Transverse colon (tissue), 4 donors: ENCODE measurements at regions not wholly inside any gene's neighbourhood (a gene's known extent, or its start where the extent isn't known, plus 50 kb on each side); places are given as distances from the start of the nearest gene placed in this dataset.

ENCODE experiments used
- CTCF ChIP-seq, 5 experiments: fragments of 200-600 bp in 3 of 5; fragments of 450-650 bp in 2 of 5; sonication (generic) in 3 of 5; IDR thresholded peaks; 1 replicate in 2 of 5; 2 replicates in 3 of 5; pipeline ENCODE4 v1.5.1; 2016 to 2017; ENCODE audit warnings: antibody characterized with exemption in 5 of 5, inconsistent platforms in 3 of 5, mild to moderate bottlenecking in 2 of 5, moderate library complexity in 1 of 5
- EP300 ChIP-seq: sonication (generic); formaldehyde crosslinking; IDR thresholded peaks from one replicate; pipeline ENCODE4 v1.6.1; 2017; ENCODE audit warnings: antibody characterized with exemption, low read depth
- POLR2A ChIP-seq: fragments of 450-650 bp; IDR thresholded peaks from one replicate; pipeline ENCODE4 v1.6.1; 2016; ENCODE audit warnings: antibody characterized with exemption, mild to moderate bottlenecking, moderate library complexity
- POLR2AphosphoS5 ChIP-seq, 3 donors: sonication (generic); formaldehyde crosslinking; IDR thresholded peaks; one replicate each; pipeline ENCODE4 v1.6.1; 2016; ENCODE audit warnings: antibody characterized with exemption in 3 of 3

GRCh38 chr12:13609894-13610679, 371.3 kb downstream of the GRIN2B start:
- TF ChIP-seq CTCF (IDR thresholded peaks at IDR 0.05) = no peak
- TF ChIP-seq POLR2A = no peak
- no peak for TF ChIP-seq POLR2AphosphoS5 (IDR thresholded peaks at IDR 0.05)
- TF ChIP-seq EP300 = no peak
